GM12878 (cell line): ENCODE measurements at regions not wholly inside any gene's neighbourhood (a gene's known extent, or its start where the extent isn't known, plus 50 kb on each side); places are given as distances from the start of the nearest gene placed in this dataset.

Experiments used
- ATAC-seq: fragments of 200-7000 bp; cut with Tn5 transposase; 3 replicates; pipeline ENCODE4 v1.9.1; 2020; ENCODE audit warnings: mild to moderate bottlenecking, moderate library complexity
- BruUV-seq: library from RNA; stranded (reverse); fragments of 400-500 nt; replicated peaks from 2 replicates; lab custom pipeline; 2021; lab: Mats Ljungman, UMichigan
- CTCF ChIA-PET: fragments of 300-600 bp; sonication (Branson Sonifier 250); formaldehyde crosslinking; extraction: SDS; loops from one replicate; lab custom pipeline; 2021; ENCODE audit warnings: inconsistent platforms; lab: Yijun Ruan, JAX
- POLR2A ChIA-PET: fragments of 350-600 bp; formaldehyde crosslinking; extraction: SDS; loops from one replicate; lab custom pipeline; 2021; ENCODE audit warnings: inconsistent platforms; lab: Charles Lee
- RAD21 ChIA-PET: fragments of 300-600 bp; sonication (Branson Sonifier 250); formaldehyde crosslinking; loops from one replicate; lab custom pipeline; 2023; ENCODE audit warnings: antibody characterized with exemption; ENCODE audit not compliant: unreplicated experiment; lab: Charles Lee
- SMC1A ChIA-PET: fragments of 300-600 bp; sonication (Branson Sonifier 250); formaldehyde crosslinking; loops from one replicate; lab custom pipeline; 2023; ENCODE audit not compliant: unreplicated experiment, uncharacterized antibody; lab: Charles Lee
- DNase-seq: peaks from one replicate; pipeline ENCODE4 v3.0.0-alpha.2; 2011; ENCODE audit warnings: low read depth, low spot score
- FAIRE-seq: peaks from 3 replicates; lab custom pipeline; 2011; peaks lifted over from hg19 to GRCh38; lab: Jason Lieb, UNC
- H2AFZ ChIP-seq: 2 replicates; pipeline ENCODE4 v1.6.0; 2011; ENCODE audit warnings: low read depth, low read length, control low read depth; ENCODE audit not compliant: control insufficient read depth
- H3K27ac ChIP-seq: 2 replicates; pipeline ENCODE4 v1.5.1; 2011; ENCODE audit warnings: control low read depth; ENCODE audit not compliant: control insufficient read depth, insufficient read depth
- H3K27me3 ChIP-seq, 2 experiments: replicated peaks in 1 of 2; 2 replicates each; pipeline versions ENCODE4 v1.6.0 to v1.6.1; 2011; ENCODE audit warnings: low read length in 1 of 2; ENCODE audit not compliant: control insufficient read depth in 2 of 2, insufficient read depth in 2 of 2
- H3K36me3 ChIP-seq, 2 experiments: 2 replicates each; pipeline ENCODE4 v1.5.1; 2011; ENCODE audit warnings: low read length in 1 of 2; ENCODE audit not compliant: control insufficient read depth in 2 of 2, insufficient read depth in 2 of 2
- H3K4me1 ChIP-seq: 2 replicates; pipeline ENCODE4 v1.6.1; 2011; ENCODE audit warnings: mild to moderate bottlenecking, low read length, moderate library complexity, mixed read lengths; ENCODE audit not compliant: control insufficient read depth, insufficient read depth
- H3K4me2 ChIP-seq: 2 replicates; pipeline ENCODE4 v1.6.0; 2011; ENCODE audit warnings: control low read depth; ENCODE audit not compliant: control insufficient read depth, insufficient read depth
- H3K4me3 ChIP-seq: fragments of 200-600 bp; sonication (generic); 2 replicates; pipeline ENCODE4 v1.5.1; 2016
- H3K79me2 ChIP-seq: 2 replicates; pipeline ENCODE4 v1.6.0; 2011; ENCODE audit warnings: low read length; ENCODE audit not compliant: control insufficient read depth, insufficient read depth
- H3K9ac ChIP-seq: 2 replicates; pipeline ENCODE4 v1.8.0; 2011; ENCODE audit warnings: low read length, control low read depth, mixed read lengths; ENCODE audit not compliant: control insufficient read depth, insufficient read depth
- H3K9me3 ChIP-seq: replicated peaks from 3 replicates; pipeline ENCODE4 v1.5.1; 2011; ENCODE audit warnings: mild to moderate bottlenecking, low read length; ENCODE audit not compliant: control insufficient read depth, insufficient read depth
- H4K20me1 ChIP-seq: 2 replicates; pipeline ENCODE4 v1.6.0; 2011; ENCODE audit not compliant: control insufficient read depth, insufficient read depth
- EP300 ChIP-seq, 2 experiments: fragments of 150-350 bp in 1 of 2; IDR thresholded peaks; 2 replicates each; pipeline ENCODE4 v1.6.1; 2011 to 2012; ENCODE audit warnings: low read depth in 2 of 2, low read length in 2 of 2, borderline replicate concordance in 1 of 2, improper control_type of control experiment in 1 of 2, inconsistent platforms in 1 of 2; ENCODE audit not compliant: control insufficient read depth in 1 of 2
- NFXL1 ChIP-seq: fragments of 450-650 bp; IDR thresholded peaks from 2 replicates; pipeline ENCODE4 v1.6.1; 2017; ENCODE audit warnings: antibody characterized with exemption, mild to moderate bottlenecking, borderline replicate concordance
- SIN3A ChIP-seq: IDR thresholded peaks from 2 replicates; pipeline ENCODE4 v1.6.1; 2012; ENCODE audit warnings: low read depth, low read length, improper control_type of control experiment
- SMAD5 ChIP-seq: IDR thresholded peaks from 2 replicates; pipeline ENCODE4 v1.6.1; 2016; ENCODE audit warnings: antibody characterized with exemption, low read depth
- WGBS: methylation state at CpG from one replicate; pipeline ENCODE4 v1.1.6; 2016; ENCODE audit warnings: low lambda C conversion rate; ENCODE audit not compliant: insufficient replicate concordance, insufficient coverage; ENCODE audit errors: missing lambda C conversion rate; 5-methylcytosine and 5-hydroxymethylcytosine counted together
- in situ Hi-C: fragments of 300-500 bp; cut with MboI; formaldehyde crosslinking; loops from 9 replicates; pipeline ENCODE4 v1.14.3; 2018; ENCODE audit warnings: mixed read lengths
- intact Hi-C: fragments of 100-400 bp; cut with micrococcal nuclease; formaldehyde crosslinking; loops from one replicate; pipeline ENCODE4 v1.14.2; 2022; ENCODE audit not compliant: unreplicated experiment
- TF ChIP-seq, protein P1 (sequence below): fragments of 450-650 bp; formaldehyde crosslinking; IDR thresholded peaks from 2 replicates; pipeline ENCODE4 v1.4.0; 2020; ENCODE audit warnings: mild to moderate bottlenecking, moderate library complexity

DNA sequence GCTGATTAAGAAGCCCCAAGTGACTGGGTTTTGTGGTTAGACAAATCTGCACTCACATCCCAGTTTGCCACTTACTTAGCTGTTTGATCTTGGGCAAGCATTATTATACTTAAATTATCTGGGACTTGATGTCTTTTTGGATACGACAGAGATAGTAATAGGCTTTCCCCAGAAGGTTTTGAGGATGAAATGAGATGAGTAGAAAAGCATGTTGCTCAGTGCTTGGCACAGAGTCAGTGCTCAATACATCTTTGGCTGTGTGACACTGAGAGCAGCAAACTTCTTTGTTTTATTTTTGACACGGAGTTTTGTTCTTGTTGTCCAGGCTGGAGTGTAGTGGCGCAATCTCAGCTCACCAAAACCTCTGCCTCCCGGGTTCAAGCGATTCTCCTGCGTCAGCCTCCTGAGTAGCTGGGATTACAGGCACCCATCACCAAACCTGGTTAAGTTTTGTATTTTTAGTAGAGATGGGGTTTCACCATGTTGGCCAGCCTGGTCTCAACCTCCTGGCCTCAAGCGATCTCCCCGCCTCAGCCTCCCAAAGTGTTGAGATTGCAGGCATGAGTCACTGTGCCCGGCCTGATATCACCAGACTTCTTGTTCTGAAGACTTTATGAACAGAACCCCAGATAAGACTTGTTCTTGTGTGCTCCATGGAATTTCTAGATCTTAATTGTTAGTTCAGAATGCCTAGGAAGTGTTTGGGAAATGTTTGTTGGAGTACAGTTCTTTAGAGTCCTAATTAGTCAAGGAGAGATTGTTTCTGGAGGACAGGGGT, 521.2 kb downstream of the SLC4A3 start:
- intact Hi-C loops = no loop called here
- no peaks in the 10 kb centered on the region for H3K27me3 ChIP-seq
- DNase-seq = no peak
- RAD21 ChIA-PET = no interaction called here
- TF ChIP-seq SIN3A (no peak), NFXL1 (no peak), EP300 (IDR thresholded peaks at IDR 0.05; ENCODE audit: borderline replicate concordance in 1 of 2, control insufficient read depth in 1 of 2, low read depth in 2 of 2, low read length in 2 of 2) (no peak), SMAD5 (no peak)
- TF ChIP-seq, protein P1, sequence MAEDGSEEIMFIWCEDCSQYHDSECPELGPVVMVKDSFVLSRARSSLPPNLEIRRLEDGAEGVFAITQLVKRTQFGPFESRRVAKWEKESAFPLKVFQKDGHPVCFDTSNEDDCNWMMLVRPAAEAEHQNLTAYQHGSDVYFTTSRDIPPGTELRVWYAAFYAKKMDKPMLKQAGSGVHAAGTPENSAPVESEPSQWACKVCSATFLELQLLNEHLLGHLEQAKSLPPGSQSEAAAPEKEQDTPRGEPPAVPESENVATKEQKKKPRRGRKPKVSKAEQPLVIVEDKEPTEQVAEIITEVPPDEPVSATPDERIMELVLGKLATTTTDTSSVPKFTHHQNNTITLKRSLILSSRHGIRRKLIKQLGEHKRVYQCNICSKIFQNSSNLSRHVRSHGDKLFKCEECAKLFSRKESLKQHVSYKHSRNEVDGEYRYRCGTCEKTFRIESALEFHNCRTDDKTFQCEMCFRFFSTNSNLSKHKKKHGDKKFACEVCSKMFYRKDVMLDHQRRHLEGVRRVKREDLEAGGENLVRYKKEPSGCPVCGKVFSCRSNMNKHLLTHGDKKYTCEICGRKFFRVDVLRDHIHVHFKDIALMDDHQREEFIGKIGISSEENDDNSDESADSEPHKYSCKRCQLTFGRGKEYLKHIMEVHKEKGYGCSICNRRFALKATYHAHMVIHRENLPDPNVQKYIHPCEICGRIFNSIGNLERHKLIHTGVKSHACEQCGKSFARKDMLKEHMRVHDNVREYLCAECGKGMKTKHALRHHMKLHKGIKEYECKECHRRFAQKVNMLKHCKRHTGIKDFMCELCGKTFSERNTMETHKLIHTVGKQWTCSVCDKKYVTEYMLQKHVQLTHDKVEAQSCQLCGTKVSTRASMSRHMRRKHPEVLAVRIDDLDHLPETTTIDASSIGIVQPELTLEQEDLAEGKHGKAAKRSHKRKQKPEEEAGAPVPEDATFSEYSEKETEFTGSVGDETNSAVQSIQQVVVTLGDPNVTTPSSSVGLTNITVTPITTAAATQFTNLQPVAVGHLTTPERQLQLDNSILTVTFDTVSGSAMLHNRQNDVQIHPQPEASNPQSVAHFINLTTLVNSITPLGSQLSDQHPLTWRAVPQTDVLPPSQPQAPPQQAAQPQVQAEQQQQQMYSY = no peak
- TF ChIP-seq, all 136 proteins: peak for 0
- ChIA-PET POLR2A (no interaction called here), CTCF (no interaction called here), SMC1A (no interaction called here)
- H3K36me3 ChIP-seq = no peaks in the 10 kb centered on the region
- no TSS peak for BruUV-seq
- H3K9me3 ChIP-seq = no peaks in the 10 kb centered on the region
- no peaks in the 10 kb centered on the region for H3K79me2 ChIP-seq
- no peaks in the 10 kb centered on the region for H4K20me1 ChIP-seq
- no peak overlapping the region for H3K4me2 ChIP-seq
- no peaks in the 10 kb centered on the region for H3K4me1 ChIP-seq
- no peak overlapping the region for H3K9ac ChIP-seq
- in situ Hi-C loops = no loop called here
- H2AFZ ChIP-seq = no peak overlapping the region
- H3K27ac ChIP-seq = no peak overlapping the region
- ATAC-seq (no peak), FAIRE-seq (no peak)
- 31% methylated on average over 9 of the region's 9 CpGs for WGBS
- no peak overlapping the region for H3K4me3 ChIP-seq
